ENCODE measurements at regions not wholly inside any gene's neighbourhood (a gene's known extent, or its start where the extent isn't known, plus 50 kb on each side); places are given as distances from the start of the nearest gene placed in this dataset.
A peak's percentile ranks its signal among the peaks of the same experiment; 100 is the strongest.

- DNase-seq (ENCODE audit: low read depth in 2 of 3, low spot score in 1 of 3) = no peak
These were observed 367.4 kb downstream of the MID1IP1 start for GRCh38 chrX:39168609-39169008.

GRCh38 chrX:39169976-39170375 is 368.7 kb downstream of the MID1IP1 start:
- no peak for DNase-seq (ENCODE audit: low read depth in 2 of 3, low spot score in 1 of 3)

- no peak for DNase-seq (ENCODE audit: low read depth in 2 of 3, low spot score in 1 of 3)
These were observed 369.2 kb downstream of the MID1IP1 start for GRCh38 chrX:39170464-39170863.

- no peak for DNase-seq (ENCODE audit: low read depth in 2 of 3, low spot score in 1 of 3)
These were observed 370.4 kb downstream of the MID1IP1 start for GRCh38 chrX:39171686-39172085.

- DNase-seq (ENCODE audit: low read depth in 2 of 3, low spot score in 1 of 3) = no peak
These were observed 373.0 kb downstream of the MID1IP1 start for GRCh38 chrX:39174241-39174771.

GRCh38 chrX:39174772-39175417 is 373.6 kb downstream of the MID1IP1 start:
- peak; percentile 8 to 12 (median 11) for DNase-seq (ENCODE audit: low read depth in 2 of 3, low spot score in 1 of 3)

- DNase-seq (ENCODE audit: low read depth in 2 of 3, low spot score in 1 of 3) = no peak
These were observed 374.3 kb downstream of the MID1IP1 start for GRCh38 chrX:39175418-39176057.

- DNase-seq (ENCODE audit: low read depth in 2 of 3, low spot score in 1 of 3) = no peak
These were observed 374.8 kb downstream of the MID1IP1 start for GRCh38 chrX:39176105-39176504.

GRCh38 chrX:39189431-39189830 is 388.2 kb downstream of the MID1IP1 start:
- DNase-seq (ENCODE audit: low read depth in 2 of 3, low spot score in 1 of 3) = no peak

- no peak for DNase-seq (ENCODE audit: low read depth in 2 of 3, low spot score in 1 of 3)
These were observed 393.4 kb downstream of the MID1IP1 start for GRCh38 chrX:39194673-39195072.

- no peak for DNase-seq (ENCODE audit: low read depth in 2 of 3, low spot score in 1 of 3)
These were observed 393.9 kb downstream of the MID1IP1 start for GRCh38 chrX:39195156-39195555.

GRCh38 chrX:39196192-39197102 is 395.2 kb downstream of the MID1IP1 start:
- peak in 2 of 3 donors; percentile 23 to 39 for DNase-seq (ENCODE audit: low read depth in 2 of 3, low spot score in 1 of 3)

- no peak for DNase-seq (ENCODE audit: low read depth in 2 of 3, low spot score in 1 of 3)
These were observed 398.2 kb downstream of the MID1IP1 start for GRCh38 chrX:39199429-39199828.

- no peak for DNase-seq (ENCODE audit: low read depth in 2 of 3, low spot score in 1 of 3)
These were observed 400.2 kb downstream of the MID1IP1 start for GRCh38 chrX:39201305-39201990.

- DNase-seq (ENCODE audit: low read depth in 2 of 3, low spot score in 1 of 3) = no peak
These were observed 401.4 kb downstream of the MID1IP1 start for GRCh38 chrX:39202641-39203040.

- no peak for DNase-seq (ENCODE audit: low read depth in 2 of 3, low spot score in 1 of 3)
These were observed 402.2 kb downstream of the MID1IP1 start for GRCh38 chrX:39203427-39203826.

GRCh38 chrX:39204353-39204752 is 403.1 kb downstream of the MID1IP1 start:
- DNase-seq (ENCODE audit: low read depth in 2 of 3, low spot score in 1 of 3) = no peak

- DNase-seq (ENCODE audit: low read depth in 2 of 3, low spot score in 1 of 3) = peak; percentile 45 to 52 (median 51)
These were observed 403.7 kb downstream of the MID1IP1 start for GRCh38 chrX:39204945-39205344.

GRCh38 chrX:39205467-39205866 is 404.2 kb downstream of the MID1IP1 start:
- DNase-seq (ENCODE audit: low read depth in 2 of 3, low spot score in 1 of 3) = no peak

- DNase-seq (ENCODE audit: low read depth in 2 of 3, low spot score in 1 of 3) = no peak
These were observed 405.3 kb downstream of the MID1IP1 start for GRCh38 chrX:39206399-39207145.

Measured in stimulated activated CD4-positive, alpha-beta T cell treated with anti-CD3 and anti-CD28 coated beads, Interleukin-12 subunit alpha, Interleukin-12 subunit beta, amount 100 ng/mL, for 48 hours (primary cell).